Vagina (tissue), 2 donors: ENCODE measurements at regions not wholly inside any gene's neighbourhood (a gene's known extent, or its start where the extent isn't known, plus 50 kb on each side); places are given as distances from the start of the nearest gene placed in this dataset.

Experiments used
- CTCF ChIP-seq, 3 experiments: fragments of 450-650 bp in 2 of 3; fragments of 200-600 bp in 1 of 3; sonication (generic) in 1 of 3; IDR thresholded peaks; one replicate each; pipeline ENCODE4 v1.5.1; 2017 to 2019; ENCODE audit warnings: antibody characterized with exemption in 3 of 3, mild to moderate bottlenecking in 2 of 3, moderate library complexity in 2 of 3
- POLR2AphosphoS5 ChIP-seq, 2 donors: sonication (generic); formaldehyde crosslinking; IDR thresholded peaks; one replicate each; pipeline ENCODE4 v1.9.0; 2017; ENCODE audit warnings: antibody characterized with exemption in 2 of 2, mild to moderate bottlenecking in 2 of 2, low read depth in 1 of 2; ENCODE audit not compliant: insufficient read depth in 1 of 2

GRCh38 chr1:108041360-108042142, 76.6 kb upstream of the VAV3 start:
- TF ChIP-seq CTCF (IDR thresholded peaks at IDR 0.05), result no peak
- TF ChIP-seq POLR2AphosphoS5 (IDR thresholded peaks at IDR 0.05; ENCODE audit: insufficient read depth in 1 of 2, low read depth in 1 of 2), result no peak
